ENCODE measurements at regions not wholly inside any gene's neighbourhood (a gene's known extent, or its start where the extent isn't known, plus 50 kb on each side); places are given as distances from the start of the nearest gene placed in this dataset.

- Histone ChIP-seq H3K9me3 (ENCODE audit: control insufficient read depth in 4 of 4, low read length in 3 of 4) (no peaks in the 10 kb centered on the region), H3K9ac (ENCODE audit: low read depth in 1 of 2, low read length in 2 of 2) (no peak overlapping the region), H3K27ac (ENCODE audit: low read depth in 1 of 2, low read length in 2 of 2) (no peak overlapping the region), H3K27me3 (ENCODE audit: control insufficient read depth in 4 of 4, insufficient read depth in 4 of 4, low read length in 3 of 4) (no peaks in the 10 kb centered on the region), H3K4me3 (ENCODE audit: low read depth in 1 of 3, low read length in 3 of 3) (no peak overlapping the region), H3K36me3 (ENCODE audit: control insufficient read depth in 4 of 4, insufficient read depth in 3 of 4, low read depth in 1 of 4, low read length in 3 of 4) (no peaks in the 10 kb centered on the region), H3K4me1 (ENCODE audit: control insufficient read depth in 4 of 4, insufficient read depth in 4 of 4, low read length in 3 of 4) (no peaks in the 10 kb centered on the region)
- DNase-seq (ENCODE audit: low spot score): no peak
- 84% methylated on average over 2 of the region's 2 CpGs for WGBS
- TF ChIP-seq TAF1 (conservative IDR thresholded peaks at IDR 0.05) (no peak), ATF3 (IDR thresholded peaks at IDR 0.05) (no peak)
Measured at GRCh38 chr9:121592265-121592664, 59.2 kb upstream of the DAB2IP start.

GRCh38 chr9:121593066-121593465, 58.4 kb upstream of the DAB2IP start:
- Histone ChIP-seq H3K9ac (ENCODE audit: low read depth in 1 of 2, low read length in 2 of 2) (no peak overlapping the region), H3K36me3 (ENCODE audit: control insufficient read depth in 4 of 4, insufficient read depth in 3 of 4, low read depth in 1 of 4, low read length in 3 of 4) (no peaks in the 10 kb centered on the region), H3K4me3 (ENCODE audit: low read depth in 1 of 3, low read length in 3 of 3) (no peak overlapping the region), H3K27me3 (ENCODE audit: control insufficient read depth in 4 of 4, insufficient read depth in 4 of 4, low read length in 3 of 4) (no peaks in the 10 kb centered on the region), H3K9me3 (ENCODE audit: control insufficient read depth in 4 of 4, low read length in 3 of 4) (no peaks in the 10 kb centered on the region), H3K27ac (ENCODE audit: low read depth in 1 of 2, low read length in 2 of 2) (no peak overlapping the region), H3K4me1 (ENCODE audit: control insufficient read depth in 4 of 4, insufficient read depth in 4 of 4, low read length in 3 of 4) (no peaks in the 10 kb centered on the region)
- TF ChIP-seq MAX (IDR thresholded peaks at IDR 0.05): no peak
- no peak for TF ChIP-seq RXRA (IDR thresholded peaks at IDR 0.05)
- no peak for TF ChIP-seq GABPA (IDR thresholded peaks at IDR 0.05 in 1 of 2, conservative IDR thresholded peaks at IDR 0.05 in 1 of 2)
- no peak for TF ChIP-seq HNF4G (IDR thresholded peaks at IDR 0.05)
- no peak for TF ChIP-seq SP1 (IDR thresholded peaks at IDR 0.05)
- TF ChIP-seq REST (IDR thresholded peaks at IDR 0.05): no peak
- no peak for TF ChIP-seq NR2F2 (IDR thresholded peaks at IDR 0.05)
- TF ChIP-seq HNF4A (conservative IDR thresholded peaks at IDR 0.05): no peak
- no peak for TF ChIP-seq YY1 (IDR thresholded peaks at IDR 0.05)
- no peak for TF ChIP-seq FOXA2 (IDR thresholded peaks at IDR 0.05)
- TF ChIP-seq JUND (IDR thresholded peaks at IDR 0.05): no peak
- TF ChIP-seq TAF1 (conservative IDR thresholded peaks at IDR 0.05): no peak
- no peak for TF ChIP-seq RAD21 (IDR thresholded peaks at IDR 0.05)
- no peak for TF ChIP-seq EGR1 (IDR thresholded peaks at IDR 0.05; ENCODE audit: low read depth in 2 of 2)
- no peak for TF ChIP-seq CTCF (IDR thresholded peaks at IDR 0.05; ENCODE audit: low read depth, low read length, missing input control)
- TF ChIP-seq FOXA1 (IDR thresholded peaks at IDR 0.05): no peak
- no peak for TF ChIP-seq ATF3 (IDR thresholded peaks at IDR 0.05)
- 89% methylated on average over 7 of the region's 7 CpGs for WGBS
- DNase-seq (ENCODE audit: low spot score): no peak

All from liver (tissue), 8 donors.